ENCODE measurements at regions not wholly inside any gene's neighbourhood (a gene's known extent, or its start where the extent isn't known, plus 50 kb on each side); places are given as distances from the start of the nearest gene placed in this dataset.
"Not testable (repeated sequence)": the region's sequence is repeated elsewhere in the genome, so short reads cannot be mapped to it uniquely, and the experiment has no call there.

- no peak for DNase-seq (ENCODE audit: low spot score)
These were observed 654.9 kb upstream of the TBL1XR1 start for GRCh38 chr3:177852001-177852807.

GRCh38 chr3:177855021-177855420 is 657.7 kb upstream of the TBL1XR1 start:
- DNase-seq (ENCODE audit: low spot score): no peak

DNA sequence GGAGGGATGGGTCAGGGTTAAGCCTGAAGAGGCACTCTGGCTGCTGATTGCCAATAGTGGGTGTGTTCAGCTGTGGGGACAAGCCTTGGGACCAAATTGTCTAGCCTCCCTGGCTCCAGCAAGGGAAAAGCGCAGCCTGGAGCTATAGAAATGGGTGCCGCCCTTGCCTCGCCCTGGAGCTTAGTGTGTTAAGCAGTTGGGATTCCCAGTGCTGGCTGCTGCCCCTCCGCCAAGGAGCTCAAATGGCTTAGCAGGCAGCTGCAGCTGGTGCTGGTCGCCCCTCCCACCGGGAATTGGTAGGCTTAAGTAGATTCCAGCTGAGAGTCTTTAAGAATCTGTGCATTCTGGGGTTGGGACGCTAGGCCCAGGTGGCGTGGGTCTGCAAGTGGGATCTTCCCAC is 662.9 kb upstream of the TBL1XR1 start:
- DNase-seq (ENCODE audit: low spot score): no peak

DNA sequence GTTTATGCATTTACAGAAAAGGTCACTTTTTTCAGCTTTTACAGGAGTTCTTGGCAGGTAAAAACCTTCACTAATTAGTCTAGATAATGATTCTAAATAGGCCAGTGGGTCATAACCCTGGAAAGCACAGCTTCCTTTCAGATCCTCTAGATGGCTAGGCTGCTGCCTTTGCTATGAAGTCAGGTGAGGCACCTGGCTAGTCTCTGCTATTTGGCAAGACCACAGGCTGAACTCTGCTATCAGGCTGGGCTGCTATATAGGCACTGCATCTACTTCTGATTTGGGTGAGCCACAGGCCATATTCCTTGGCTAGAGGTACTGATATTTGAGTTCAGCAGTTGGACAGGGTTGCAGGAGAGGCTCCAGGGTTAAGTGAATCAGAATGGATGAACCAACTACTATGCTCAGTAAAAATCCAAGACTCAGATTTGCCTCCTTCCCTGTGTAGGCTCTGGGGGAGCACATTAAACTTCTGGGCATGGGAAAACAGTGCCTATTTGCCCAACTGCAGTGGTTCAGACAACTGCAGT is 665.7 kb upstream of the TBL1XR1 start:
- no peak for DNase-seq (ENCODE audit: low spot score)

GRCh38 chr3:177871267-177871666 is 665.0 kb upstream of the KCNMB2 start:
- DNase-seq (ENCODE audit: low spot score): not testable (repeated sequence)

DNA sequence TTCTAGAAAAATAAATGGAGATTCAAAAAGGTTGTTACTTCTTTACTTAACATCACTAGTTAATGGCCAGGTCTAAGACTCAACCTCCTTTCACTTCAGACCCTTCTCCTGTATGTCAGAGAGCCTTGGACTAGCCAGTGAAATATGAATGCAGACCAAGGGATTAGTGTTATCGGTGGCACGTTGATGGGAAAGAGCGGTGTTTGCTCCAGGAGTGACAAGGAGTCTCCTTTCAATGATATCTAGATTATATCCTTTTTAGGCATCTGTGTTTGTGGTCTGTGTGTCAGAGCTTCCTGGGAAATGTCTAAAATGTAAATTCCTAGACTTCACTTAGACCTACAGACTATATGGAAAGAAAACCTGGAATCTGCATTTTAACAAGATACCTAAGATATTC is 658.0 kb upstream of the KCNMB2 start:
- DNase-seq (ENCODE audit: low spot score): no peak

GRCh38 chr3:177878957-177879356 is 657.3 kb upstream of the KCNMB2 start:
- no peak for DNase-seq (ENCODE audit: low spot score)

- DNase-seq (ENCODE audit: low spot score): no peak
These were observed 654.9 kb upstream of the KCNMB2 start for GRCh38 chr3:177881351-177881750.

- no peak for DNase-seq (ENCODE audit: low spot score)
These were observed 654.0 kb upstream of the KCNMB2 start for GRCh38 chr3:177882124-177882648.

- no peak for DNase-seq (ENCODE audit: low spot score)
These were observed 653.1 kb upstream of the KCNMB2 start for GRCh38 chr3:177883091-177883490.

- DNase-seq (ENCODE audit: low spot score): no peak
These were observed 652.3 kb upstream of the KCNMB2 start for GRCh38 chr3:177883957-177884356.

- no peak for DNase-seq (ENCODE audit: low spot score)
These were observed 651.2 kb upstream of the KCNMB2 start for GRCh38 chr3:177885063-177885462.

GRCh38 chr3:177886501-177886900 is 649.7 kb upstream of the KCNMB2 start:
- DNase-seq (ENCODE audit: low spot score): no peak

GRCh38 chr3:177887475-177887874 is 648.8 kb upstream of the KCNMB2 start:
- no peak for DNase-seq (ENCODE audit: low spot score)

GRCh38 chr3:177889161-177889560 is 647.1 kb upstream of the KCNMB2 start:
- no peak for DNase-seq (ENCODE audit: low spot score)

- DNase-seq (ENCODE audit: low spot score): no peak
These were observed 646.4 kb upstream of the KCNMB2 start for GRCh38 chr3:177889652-177890358.

GRCh38 chr3:177890359-177890683 is 645.9 kb upstream of the KCNMB2 start:
- no peak for DNase-seq (ENCODE audit: low spot score)

DNA sequence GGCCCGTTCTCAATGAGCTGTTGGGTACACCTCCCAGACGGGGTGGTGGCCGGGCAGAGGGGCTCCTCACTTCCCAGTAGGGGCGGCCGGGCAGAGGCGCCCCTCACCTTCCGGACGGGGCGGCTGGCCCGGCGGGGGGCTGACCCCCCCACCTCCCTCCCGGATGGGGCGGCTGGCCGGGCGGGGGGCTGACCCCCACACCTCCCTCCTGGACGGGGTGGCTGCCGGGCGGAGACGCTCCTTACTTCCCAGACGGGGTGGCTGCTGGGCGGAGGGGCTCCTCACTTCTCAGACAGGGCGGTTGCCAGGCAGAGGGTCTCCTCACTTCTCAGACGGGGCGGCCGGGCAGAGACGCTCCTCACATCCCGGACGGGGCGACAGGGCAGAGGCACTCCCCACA is 644.7 kb upstream of the KCNMB2 start:
- DNase-seq (ENCODE audit: low spot score): not testable (repeated sequence)

DNA sequence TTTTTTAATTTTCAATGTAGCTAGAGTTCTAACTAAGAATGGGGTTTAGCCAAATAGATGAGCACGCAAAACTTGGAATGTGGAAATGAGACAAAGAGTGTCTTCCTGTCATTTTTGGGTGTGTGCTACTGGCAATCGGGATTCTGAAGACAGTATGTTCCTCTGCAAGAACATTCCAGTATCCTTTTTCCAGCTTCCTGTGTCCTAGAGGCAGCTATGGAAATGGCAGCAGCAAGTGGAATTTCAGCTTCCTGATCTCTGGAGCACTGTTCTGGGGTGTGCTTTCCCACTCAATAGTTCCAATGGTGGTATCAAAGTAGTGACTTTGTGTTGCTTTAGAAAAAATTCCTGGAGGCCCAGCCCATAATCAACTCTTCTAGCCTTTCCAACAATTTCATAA is 642.9 kb upstream of the KCNMB2 start:
- no peak for DNase-seq (ENCODE audit: low spot score)

- DNase-seq (ENCODE audit: low spot score): no peak
These were observed 642.0 kb upstream of the KCNMB2 start for GRCh38 chr3:177894081-177894728.

GRCh38 chr3:177898185-177898584 is 638.1 kb upstream of the KCNMB2 start:
- no peak for DNase-seq (ENCODE audit: low spot score)

DNA sequence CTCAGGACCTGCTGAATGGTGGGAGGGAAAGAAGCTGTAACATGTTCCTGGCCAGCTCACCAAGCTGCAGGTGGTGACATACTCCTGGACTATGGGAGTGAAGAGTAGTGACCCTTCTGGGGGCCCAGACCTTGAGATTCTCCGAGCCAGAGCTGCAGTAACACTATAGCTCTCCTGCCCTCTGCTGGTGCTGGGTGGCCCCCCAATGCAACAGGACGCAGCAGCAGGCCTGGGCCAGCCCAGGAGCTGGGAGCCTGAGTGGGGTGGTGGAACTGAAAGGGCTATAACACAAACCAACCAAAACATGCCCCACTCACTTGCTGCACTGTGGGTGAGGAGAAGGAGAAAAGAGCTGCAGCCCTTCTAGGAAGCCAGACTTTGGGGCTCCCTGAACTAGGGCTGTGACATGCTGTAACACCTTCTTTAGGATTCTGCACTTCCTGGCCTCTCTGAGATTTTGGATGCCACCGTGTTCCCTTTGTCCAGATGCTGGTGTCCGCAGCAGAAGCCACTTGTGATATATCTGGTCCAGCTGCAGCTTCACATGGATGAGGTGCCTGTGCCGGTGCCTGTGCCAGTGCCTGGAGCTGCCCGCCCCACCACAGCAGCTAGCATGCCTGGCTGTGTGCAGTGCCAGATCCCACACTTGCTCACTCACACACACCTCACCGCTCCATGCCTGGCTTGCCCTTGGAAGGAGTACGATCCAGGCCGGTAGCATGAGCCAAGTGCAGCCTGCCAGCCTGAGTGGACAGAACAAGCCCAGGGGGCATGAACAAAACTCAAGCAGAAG is 636.8 kb upstream of the KCNMB2 start:
- no peak for DNase-seq (ENCODE audit: low spot score)

Measured in NAMALWA (cell line).